PC-3 (cell line): ENCODE measurements at regions not wholly inside any gene's neighbourhood (a gene's known extent, or its start where the extent isn't known, plus 50 kb on each side); places are given as distances from the start of the nearest gene placed in this dataset.

Source experiments
- ATAC-seq: fragments of 200-7000 bp; cut with Tn5 transposase; 2 replicates; pipeline ENCODE4 v1.9.1; 2020; ENCODE audit warnings: mild to moderate bottlenecking, moderate library complexity
- BruUV-seq: library from RNA; stranded (reverse); fragments of 400-500 nt; replicated peaks from 2 replicates; lab custom pipeline; 2021; lab: Mats Ljungman, UMichigan
- CTCF ChIA-PET: fragments of 300-600 bp; sonication (Branson Sonifier 250); formaldehyde crosslinking; loops from one replicate; lab custom pipeline; 2022; ENCODE audit warnings: antibody characterized with exemption; lab: Charles Lee
- POLR2A ChIA-PET: fragments of 300-600 bp; sonication (Branson Sonifier 250); formaldehyde crosslinking; loops from one replicate; lab custom pipeline; 2022; ENCODE audit warnings: antibody characterized with exemption; ENCODE audit not compliant: unreplicated experiment; lab: Charles Lee
- DNase-seq: peaks from one replicate; pipeline ENCODE4 v3.0.0-alpha.2; 2015
- H2AFZ ChIP-seq: fragments of 300-600 bp; sonication (generic); 2 replicates; pipeline ENCODE4 v1.6.0; 2016; ENCODE audit warnings: antibody characterized with exemption, low read length
- H3F3A ChIP-seq: fragments of 300-600 bp; sonication (generic); one replicate; pipeline ENCODE4 v1.6.0; 2017; ENCODE audit warnings: antibody characterized with exemption, low read length, control low read depth, mild to moderate bottlenecking; ENCODE audit not compliant: unreplicated experiment
- H3K27ac ChIP-seq: fragments of 300-600 bp; sonication (generic); 2 replicates; pipeline ENCODE4 v1.5.1; 2016; ENCODE audit warnings: mild to moderate bottlenecking, low read length
- H3K27me3 ChIP-seq: fragments of 300-600 bp; sonication (generic); 2 replicates; pipeline ENCODE4 v1.6.1; 2016; ENCODE audit warnings: low read length, mixed read lengths
- H3K36me3 ChIP-seq: fragments of 300-600 bp; sonication (generic); 2 replicates; pipeline ENCODE4 v1.6.1; 2016; ENCODE audit warnings: low read depth, mixed run types, low read length, mixed read lengths
- H3K4me1 ChIP-seq: fragments of 300-600 bp; sonication (generic); 2 replicates; pipeline ENCODE4 v1.5.1; 2016; ENCODE audit warnings: low read length; ENCODE audit not compliant: insufficient read depth
- H3K4me2 ChIP-seq: fragments of 300-600 bp; sonication (generic); 2 replicates; pipeline ENCODE4 v1.6.0; 2016; ENCODE audit warnings: low read length
- H3K4me3 ChIP-seq: fragments of 300-600 bp; sonication (generic); 2 replicates; pipeline ENCODE4 v1.5.1; 2016; ENCODE audit warnings: mild to moderate bottlenecking, low read length, mixed read lengths
- H3K79me2 ChIP-seq: fragments of 300-600 bp; sonication (generic); 2 replicates; pipeline ENCODE4 v1.6.1; 2017; ENCODE audit warnings: low read length, mixed read lengths
- H3K9ac ChIP-seq: fragments of 300-600 bp; sonication (generic); 2 replicates; pipeline ENCODE4 v1.6.0; 2016; ENCODE audit warnings: mild to moderate bottlenecking, low read length
- H3K9me2 ChIP-seq: fragments of 300-600 bp; sonication (generic); replicated peaks from 2 replicates; pipeline ENCODE4 v1.6.1; 2016; ENCODE audit warnings: mixed run types, low read length, mixed read lengths
- H3K9me3 ChIP-seq: fragments of 300-600 bp; sonication (generic); 2 replicates; pipeline ENCODE4 v1.6.1; 2016; ENCODE audit warnings: low read length, mixed read lengths
- H4K20me1 ChIP-seq: fragments of 300-600 bp; sonication (generic); 2 replicates; pipeline ENCODE4 v1.6.1; 2016; ENCODE audit warnings: low read length, mixed read lengths
- EZH2 ChIP-seq: fragments of 300-600 bp; sonication (generic); IDR thresholded peaks from one replicate; pipeline ENCODE4 v1.6.1; 2017; ENCODE audit warnings: antibody characterized with exemption, mild to moderate bottlenecking, low read length; ENCODE audit not compliant: unreplicated experiment
- EZH2phosphoT487 ChIP-seq: fragments of 300-600 bp; sonication (generic); IDR thresholded peaks from 2 replicates; pipeline ENCODE4 v1.6.1; 2018; ENCODE audit warnings: mild to moderate bottlenecking, antibody characterized with exemption, low read length, borderline replicate concordance
- intact Hi-C: fragments of 100-400 bp; cut with micrococcal nuclease; formaldehyde crosslinking; loops from 2 replicates; pipeline ENCODE4 v1.9.0; 2023
- TF ChIP-seq, protein P1 (sequence below): fragments of 300-600 bp; sonication (generic); conservative IDR thresholded peaks from 2 replicates; pipeline ENCODE4 v1.5.1; 2017; ENCODE audit warnings: antibody characterized with exemption, low read depth, mild to moderate bottlenecking, low read length

DNA sequence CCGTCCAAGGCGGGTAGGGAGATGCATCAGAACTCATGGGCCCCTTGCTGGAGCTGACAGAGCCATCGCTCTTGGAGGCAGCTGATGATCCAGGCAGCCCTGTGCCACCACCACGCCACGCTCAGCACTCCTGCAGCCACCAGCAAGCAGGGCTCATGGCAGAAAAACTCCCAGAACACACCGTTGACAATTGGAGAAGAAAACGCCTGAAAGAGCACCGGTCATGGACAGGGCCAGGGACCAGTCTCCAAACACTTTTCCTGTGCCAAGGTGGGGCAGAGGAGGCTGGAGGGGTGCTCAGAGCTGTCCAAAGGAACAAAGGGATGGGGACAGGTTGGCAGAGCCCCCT is 132.2 kb downstream of the FOXL1 start:
- Histone ChIP-seq H3K4me2 (no peak overlapping the region), H2AFZ (no peak overlapping the region), H3K9me3 (no peaks in the 10 kb centered on the region), H4K20me1 (no peaks in the 10 kb centered on the region), H3K27ac (no peak overlapping the region), H3K4me1 (no peaks in the 10 kb centered on the region), H3K36me3 (no peaks in the 10 kb centered on the region), H3F3A (no peaks in the 10 kb centered on the region), H3K79me2 (no peaks in the 10 kb centered on the region), H3K27me3 (peaks cover 12% of the 10 kb centered on the region), H3K4me3 (no peak overlapping the region), H3K9ac (no peak overlapping the region), H3K9me2 (no peaks in the 10 kb centered on the region)
- intact Hi-C loops = no loop called here
- ATAC-seq = no peak
- ChIA-PET POLR2A (no interaction called here), CTCF (no interaction called here)
- no peak for DNase-seq
- BruUV-seq = no TSS peak
- TF ChIP-seq, protein P1, sequence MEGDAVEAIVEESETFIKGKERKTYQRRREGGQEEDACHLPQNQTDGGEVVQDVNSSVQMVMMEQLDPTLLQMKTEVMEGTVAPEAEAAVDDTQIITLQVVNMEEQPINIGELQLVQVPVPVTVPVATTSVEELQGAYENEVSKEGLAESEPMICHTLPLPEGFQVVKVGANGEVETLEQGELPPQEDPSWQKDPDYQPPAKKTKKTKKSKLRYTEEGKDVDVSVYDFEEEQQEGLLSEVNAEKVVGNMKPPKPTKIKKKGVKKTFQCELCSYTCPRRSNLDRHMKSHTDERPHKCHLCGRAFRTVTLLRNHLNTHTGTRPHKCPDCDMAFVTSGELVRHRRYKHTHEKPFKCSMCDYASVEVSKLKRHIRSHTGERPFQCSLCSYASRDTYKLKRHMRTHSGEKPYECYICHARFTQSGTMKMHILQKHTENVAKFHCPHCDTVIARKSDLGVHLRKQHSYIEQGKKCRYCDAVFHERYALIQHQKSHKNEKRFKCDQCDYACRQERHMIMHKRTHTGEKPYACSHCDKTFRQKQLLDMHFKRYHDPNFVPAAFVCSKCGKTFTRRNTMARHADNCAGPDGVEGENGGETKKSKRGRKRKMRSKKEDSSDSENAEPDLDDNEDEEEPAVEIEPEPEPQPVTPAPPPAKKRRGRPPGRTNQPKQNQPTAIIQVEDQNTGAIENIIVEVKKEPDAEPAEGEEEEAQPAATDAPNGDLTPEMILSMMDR = no peak
- no peak for TF ChIP-seq EZH2
- TF ChIP-seq EZH2phosphoT487 = no peak

DNA sequence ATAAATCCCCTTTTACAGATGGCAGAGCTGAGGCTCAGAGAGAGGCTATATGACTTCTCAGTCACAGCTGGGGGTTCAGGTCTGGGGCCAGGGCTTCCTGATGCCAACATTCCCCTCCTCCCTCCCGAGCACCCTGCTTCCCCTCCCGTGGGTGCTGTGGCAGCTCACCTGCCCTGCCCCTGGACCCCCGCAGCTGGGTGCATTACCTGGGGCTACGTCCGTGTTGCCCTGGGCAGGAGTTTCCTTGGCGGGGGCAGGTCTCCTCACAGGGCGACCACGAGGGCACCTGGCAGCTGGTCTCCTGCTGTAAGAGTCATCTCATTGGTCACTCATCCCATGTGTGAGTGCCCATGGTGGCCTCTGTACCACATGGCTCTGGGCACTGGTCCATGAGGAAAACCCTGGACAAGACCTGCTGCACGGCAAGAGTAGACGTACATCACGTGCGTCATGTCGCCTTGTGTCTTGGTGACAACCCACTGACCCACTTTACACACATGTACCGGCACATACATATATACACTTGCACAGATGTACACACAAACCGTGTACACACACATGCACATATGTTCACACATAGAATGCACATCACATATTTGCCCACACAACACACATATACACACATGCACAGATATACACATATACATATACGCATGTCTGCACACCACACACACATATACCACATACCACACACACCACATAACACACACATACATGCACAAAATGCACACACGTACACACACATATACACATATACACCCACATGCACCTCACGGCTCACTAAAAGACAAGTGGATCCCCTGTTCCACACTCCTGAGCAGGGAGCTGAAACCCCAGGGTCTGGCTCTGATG is 134.0 kb downstream of the FOXL1 start:
- Histone ChIP-seq H3K4me3 (no peak overlapping the region), H3F3A (no peaks in the 10 kb centered on the region), H3K9me2 (no peaks in the 10 kb centered on the region), H4K20me1 (no peaks in the 10 kb centered on the region), H3K4me1 (no peaks in the 10 kb centered on the region), H3K9me3 (no peaks in the 10 kb centered on the region), H3K36me3 (no peaks in the 10 kb centered on the region), H3K79me2 (no peaks in the 10 kb centered on the region), H3K27ac (no peak overlapping the region), H2AFZ (no peak overlapping the region), H3K9ac (no peak overlapping the region), H3K27me3 (peaks cover 12% of the 10 kb centered on the region), H3K4me2 (no peak overlapping the region)
- no TSS peak for BruUV-seq
- no peak for DNase-seq
- ChIA-PET CTCF (no interaction called here), POLR2A (interaction anchor here (0.5 kb wide), 1 partner anchor 387 kb away, joined by 3 read pairs; no protein-coding TSS in a partner anchor)
- TF ChIP-seq, protein P1 = no peak
- TF ChIP-seq EZH2phosphoT487 (no peak), EZH2 (no peak)
- intact Hi-C loops = no loop called here
- no peak for ATAC-seq

DNA sequence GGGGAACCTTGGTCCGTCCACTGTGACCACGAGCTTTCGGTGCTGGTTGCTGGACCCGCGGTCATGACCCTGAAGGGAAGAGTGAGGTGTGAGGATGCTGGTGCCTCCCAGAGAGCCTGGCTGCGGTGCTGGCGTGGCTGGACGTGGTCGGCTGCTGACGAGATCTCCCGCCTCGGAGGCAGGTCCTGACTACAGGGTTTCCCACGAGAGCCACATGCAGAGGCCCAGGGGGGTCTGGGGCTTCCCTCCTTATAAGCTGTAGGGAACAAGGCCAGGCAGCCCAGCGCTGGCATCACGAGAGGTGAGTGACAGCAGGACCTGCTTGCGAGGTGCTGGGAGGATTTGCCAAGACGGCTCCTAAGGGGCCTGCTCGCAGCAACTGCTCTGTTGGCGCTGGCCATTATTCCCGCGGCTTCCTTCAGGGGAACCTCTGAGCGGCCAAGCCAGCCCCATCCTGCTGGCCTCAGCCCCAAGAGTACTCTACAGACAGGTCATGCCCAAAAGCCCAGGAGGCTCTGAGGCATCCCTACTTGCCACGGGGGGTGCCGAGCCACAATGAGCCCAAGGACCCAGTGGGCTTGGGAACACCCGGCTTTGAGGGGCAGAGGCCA is 134.8 kb downstream of the FOXL1 start:
- Histone ChIP-seq H3K27ac (no peak overlapping the region), H3K36me3 (no peaks in the 10 kb centered on the region), H3K4me1 (peaks cover 5% of the 10 kb centered on the region; the same call in 1 of the 2 replicates), H3K79me2 (no peaks in the 10 kb centered on the region), H3K4me2 (no peak overlapping the region), H3K27me3 (peaks cover 12% of the 10 kb centered on the region), H3K4me3 (no peak overlapping the region), H3F3A (no peaks in the 10 kb centered on the region), H3K9me2 (no peaks in the 10 kb centered on the region), H4K20me1 (no peaks in the 10 kb centered on the region), H2AFZ (no peak overlapping the region), H3K9ac (no peak overlapping the region), H3K9me3 (no peaks in the 10 kb centered on the region)
- DNase-seq (no peak), ATAC-seq (no peak)
- BruUV-seq = no TSS peak
- ChIA-PET CTCF (no interaction called here), POLR2A (no interaction called here)
- TF ChIP-seq, protein P1 = no peak
- TF ChIP-seq EZH2phosphoT487 (no peak), EZH2 (no peak)
- intact Hi-C loops = no loop called here
